ENCODE measurements at regions not wholly inside any gene's neighbourhood (a gene's known extent, or its start where the extent isn't known, plus 50 kb on each side); places are given as distances from the start of the nearest gene placed in this dataset.

GRCh38 chr5:97600486-97600885 lies 417.4 kb upstream of the RIOK2 start:
- no peaks in the 10 kb centered on the region for H3K4me1 ChIP-seq
- no peaks in the 10 kb centered on the region for H3K27me3 ChIP-seq (ENCODE audit: low read depth)
- H3K9me3 ChIP-seq: peaks cover 28% of the 10 kb centered on the region
- DNase-seq: no peak
- ATAC-seq: no peak
- no peaks in the 10 kb centered on the region for H3K36me3 ChIP-seq
- no peak overlapping the region for H3K4me3 ChIP-seq
- H3K27ac ChIP-seq: no peak overlapping the region
- TF ChIP-seq, protein P1, sequence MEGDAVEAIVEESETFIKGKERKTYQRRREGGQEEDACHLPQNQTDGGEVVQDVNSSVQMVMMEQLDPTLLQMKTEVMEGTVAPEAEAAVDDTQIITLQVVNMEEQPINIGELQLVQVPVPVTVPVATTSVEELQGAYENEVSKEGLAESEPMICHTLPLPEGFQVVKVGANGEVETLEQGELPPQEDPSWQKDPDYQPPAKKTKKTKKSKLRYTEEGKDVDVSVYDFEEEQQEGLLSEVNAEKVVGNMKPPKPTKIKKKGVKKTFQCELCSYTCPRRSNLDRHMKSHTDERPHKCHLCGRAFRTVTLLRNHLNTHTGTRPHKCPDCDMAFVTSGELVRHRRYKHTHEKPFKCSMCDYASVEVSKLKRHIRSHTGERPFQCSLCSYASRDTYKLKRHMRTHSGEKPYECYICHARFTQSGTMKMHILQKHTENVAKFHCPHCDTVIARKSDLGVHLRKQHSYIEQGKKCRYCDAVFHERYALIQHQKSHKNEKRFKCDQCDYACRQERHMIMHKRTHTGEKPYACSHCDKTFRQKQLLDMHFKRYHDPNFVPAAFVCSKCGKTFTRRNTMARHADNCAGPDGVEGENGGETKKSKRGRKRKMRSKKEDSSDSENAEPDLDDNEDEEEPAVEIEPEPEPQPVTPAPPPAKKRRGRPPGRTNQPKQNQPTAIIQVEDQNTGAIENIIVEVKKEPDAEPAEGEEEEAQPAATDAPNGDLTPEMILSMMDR (IDR thresholded peaks at IDR 0.05): no peak
- intact Hi-C loops (cut with DNase I): no loop called here

DNA sequence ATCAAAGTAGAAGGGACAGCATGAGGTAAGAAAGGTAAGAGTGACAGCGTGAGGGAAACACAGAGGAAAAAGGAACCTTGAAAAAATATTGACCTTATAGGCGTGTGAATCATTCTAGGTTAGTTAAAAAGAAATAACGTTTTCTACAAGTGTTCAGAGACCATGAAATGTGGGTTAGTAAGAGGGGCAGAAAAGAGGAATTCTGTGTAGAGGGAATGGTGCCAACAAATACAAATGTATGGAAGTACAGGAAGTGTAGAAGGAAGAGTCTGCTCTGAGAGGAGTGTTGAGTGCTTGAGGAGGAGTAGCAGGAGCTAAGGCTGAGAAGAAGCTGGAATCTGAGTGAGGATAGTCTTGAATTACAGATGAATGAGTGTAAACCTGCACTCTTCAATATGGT lies 418.6 kb upstream of the RIOK2 start:
- Histone ChIP-seq H3K27ac (no peak overlapping the region), H3K4me3 (no peak overlapping the region), H3K36me3 (no peaks in the 10 kb centered on the region), H3K27me3 (ENCODE audit: low read depth) (no peaks in the 10 kb centered on the region), H3K9me3 (peaks cover 23% of the 10 kb centered on the region), H3K4me1 (no peaks in the 10 kb centered on the region)
- DNase-seq: no peak
- ATAC-seq: no peak
- intact Hi-C loops (cut with DNase I): no loop called here
- TF ChIP-seq, protein P1 (IDR thresholded peaks at IDR 0.05): no peak

GRCh38 chr5:97606531-97606930 lies 423.5 kb upstream of the RIOK2 start:
- Histone ChIP-seq H3K27ac (no peak overlapping the region), H3K9me3 (no peaks in the 10 kb centered on the region), H3K27me3 (ENCODE audit: low read depth) (no peaks in the 10 kb centered on the region), H3K4me3 (no peak overlapping the region), H3K36me3 (no peaks in the 10 kb centered on the region), H3K4me1 (no peaks in the 10 kb centered on the region)
- no peak for ATAC-seq
- intact Hi-C loops (cut with DNase I): no loop called here
- TF ChIP-seq, protein P1 (IDR thresholded peaks at IDR 0.05): no peak
- no peak for DNase-seq

- no peaks in the 10 kb centered on the region for H3K36me3 ChIP-seq
- TF ChIP-seq, protein P1 (IDR thresholded peaks at IDR 0.05): no peak
- DNase-seq (no peak), ATAC-seq (no peak)
- no peaks in the 10 kb centered on the region for H3K4me1 ChIP-seq
- intact Hi-C loops (cut with DNase I): no loop called here
- H3K27ac ChIP-seq: no peak overlapping the region
- no peaks in the 10 kb centered on the region for H3K9me3 ChIP-seq
- H3K4me3 ChIP-seq: no peak overlapping the region
- no peaks in the 10 kb centered on the region for H3K27me3 ChIP-seq (ENCODE audit: low read depth)
Measured at GRCh38 chr5:97608501-97608900, 425.5 kb upstream of the RIOK2 start.

DNA sequence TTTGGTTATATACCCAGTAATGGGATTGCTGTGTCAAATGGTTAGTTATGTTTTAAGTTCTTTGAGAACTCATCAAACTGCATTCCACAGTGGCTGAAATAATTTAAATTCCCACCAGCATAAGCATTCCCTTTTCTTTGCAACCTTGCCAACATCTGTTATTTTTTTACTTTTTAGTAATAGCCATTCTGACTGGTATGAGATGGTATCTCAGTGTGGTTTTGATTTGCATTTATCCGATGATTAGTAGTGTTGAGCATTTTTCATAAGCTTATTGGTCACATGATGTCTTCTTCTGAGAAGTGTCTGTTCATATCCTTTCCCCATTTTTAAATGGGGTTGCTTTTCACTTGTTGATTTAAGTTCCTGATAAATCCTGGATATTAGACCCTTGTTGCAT lies 435.7 kb upstream of the RIOK2 start:
- no peak for ATAC-seq
- H3K36me3 ChIP-seq: no peaks in the 10 kb centered on the region
- no peaks in the 10 kb centered on the region for H3K4me1 ChIP-seq
- no peak for DNase-seq
- no peak overlapping the region for H3K4me3 ChIP-seq
- intact Hi-C loops (cut with DNase I): no loop called here
- H3K27me3 ChIP-seq (ENCODE audit: low read depth): no peaks in the 10 kb centered on the region
- TF ChIP-seq, protein P1 (IDR thresholded peaks at IDR 0.05): no peak
- no peak overlapping the region for H3K27ac ChIP-seq
- peaks cover 10% of the 10 kb centered on the region for H3K9me3 ChIP-seq

- Histone ChIP-seq H3K36me3 (no peaks in the 10 kb centered on the region), H3K4me1 (no peaks in the 10 kb centered on the region), H3K27ac (no peak overlapping the region), H3K27me3 (ENCODE audit: low read depth) (no peaks in the 10 kb centered on the region), H3K4me3 (no peak overlapping the region), H3K9me3 (peaks cover 5% of the 10 kb centered on the region)
- DNase-seq (no peak), ATAC-seq (no peak)
- TF ChIP-seq, protein P1 (IDR thresholded peaks at IDR 0.05): no peak
- intact Hi-C loops (cut with DNase I): no loop called here
Measured at GRCh38 chr5:97623441-97623840, 440.4 kb upstream of the RIOK2 start.

Data from lower lobe of right lung (tissue), 2 donors.